H1 (cell line): ENCODE measurements at regions not wholly inside any gene's neighbourhood (a gene's known extent, or its start where the extent isn't known, plus 50 kb on each side); places are given as distances from the start of the nearest gene placed in this dataset.

Experiments
- CHD1 ChIP-seq: IDR thresholded peaks from 2 replicates; pipeline ENCODE4 v1.6.1; 2012; ENCODE audit warnings: low read depth, low read length, improper control_type of control experiment
- HDAC2 ChIP-seq, 2 experiments: fragments of 300-600 bp in 1 of 2; sonication (generic) in 1 of 2; IDR thresholded peaks; 2 replicates each; pipeline ENCODE4 v1.6.1; 2011 to 2012; ENCODE audit warnings: low read depth in 2 of 2, low read length in 2 of 2, mild to moderate bottlenecking in 2 of 2, moderate library complexity in 2 of 2, borderline replicate concordance in 1 of 2, inconsistent platforms in 1 of 2
- POLR2A ChIP-seq, 2 experiments: IDR thresholded peaks; 1 replicate in 1 of 2; 2 replicates in 1 of 2; pipeline ENCODE4 v1.6.1; 2011; ENCODE audit warnings: low read depth in 2 of 2, low read length in 2 of 2, mild to moderate bottlenecking in 2 of 2; ENCODE audit errors: control extremely low read depth in 1 of 2

GRCh38 chr5:3836528-3836927, 240.9 kb downstream of the IRX1 start (continued):
- no peak for TF ChIP-seq HDAC2 (IDR thresholded peaks at IDR 0.05; ENCODE audit: borderline replicate concordance in 1 of 2, low read depth in 2 of 2, low read length in 2 of 2)
- no peak for TF ChIP-seq CHD1
- no peak for TF ChIP-seq POLR2A (IDR thresholded peaks at IDR 0.05; ENCODE audit: control extremely low read depth in 1 of 2, low read depth in 2 of 2, low read length in 2 of 2)
